NCI-H1105 treated with DMSO at 0.1 percent for 48 hours (cell line): ENCODE measurements at regions not wholly inside any gene's neighbourhood (a gene's known extent, or its start where the extent isn't known, plus 50 kb on each side); places are given as distances from the start of the nearest gene placed in this dataset.

Source experiments
- DNase-seq: peaks from one replicate; lab custom pipeline; 2025; lab: John Stamatoyannopoulos, UW

- peak; percentile 77 for DNase-seq
Observed at GRCh38 chr12:30019366-30020140, 235.8 kb upstream of the TMTC1 start.

GRCh38 chr12:30016540-30017055 is 232.9 kb upstream of the TMTC1 start:
- no peak for DNase-seq

- DNase-seq = no peak
Observed at GRCh38 chr12:30015631-30016337, 232.0 kb upstream of the TMTC1 start.

GRCh38 chr12:30014991-30015390 is 231.2 kb upstream of the TMTC1 start:
- DNase-seq = no peak

GRCh38 chr12:30012816-30013450 is 229.2 kb upstream of the TMTC1 start:
- DNase-seq = no peak

- DNase-seq = no peak
Observed at GRCh38 chr12:30010071-30011052, 226.6 kb upstream of the TMTC1 start.

GRCh38 chr12:30006021-30006420 is 222.3 kb upstream of the TMTC1 start:
- no peak for DNase-seq

GRCh38 chr12:30003321-30003720 is 219.6 kb upstream of the TMTC1 start:
- DNase-seq = no peak

- DNase-seq = no peak
Observed at GRCh38 chr12:30002677-30003076, 218.9 kb upstream of the TMTC1 start.

- DNase-seq = peak; percentile 82
Observed at GRCh38 chr12:30000401-30000800, 216.7 kb upstream of the TMTC1 start.

- no peak for DNase-seq
Observed at GRCh38 chr12:29996993-29997392, 213.3 kb upstream of the TMTC1 start.

- DNase-seq = no peak
Observed at GRCh38 chr12:29992366-29992765, 208.6 kb upstream of the TMTC1 start.

- no peak for DNase-seq
Observed at GRCh38 chr12:29991924-29992323, 208.2 kb upstream of the TMTC1 start.

- no peak for DNase-seq
Observed at GRCh38 chr12:29990971-29991370, 207.2 kb upstream of the TMTC1 start.

GRCh38 chr12:29983851-29984250 is 200.1 kb upstream of the TMTC1 start:
- peak; percentile 92 for DNase-seq

- no peak for DNase-seq
Observed at GRCh38 chr12:29980304-29980703, 196.6 kb upstream of the TMTC1 start.

- no peak for DNase-seq
Observed at GRCh38 chr12:29971446-29971845, 187.7 kb upstream of the TMTC1 start.

GRCh38 chr12:29970501-29970900 is 186.8 kb upstream of the TMTC1 start:
- DNase-seq = no peak

GRCh38 chr12:29962276-29963035 is 178.7 kb upstream of the TMTC1 start:
- no peak for DNase-seq

- no peak for DNase-seq
Observed at GRCh38 chr12:29961231-29961630, 177.5 kb upstream of the TMTC1 start.

GRCh38 chr12:29960122-29960521 is 176.4 kb upstream of the TMTC1 start:
- DNase-seq = peak; percentile 11
